AG08396 (cell line): ENCODE measurements at regions not wholly inside any gene's neighbourhood (a gene's known extent, or its start where the extent isn't known, plus 50 kb on each side); places are given as distances from the start of the nearest gene placed in this dataset.

Experiments
- DNase-seq: peaks from one replicate; pipeline ENCODE4 v3.0.0; 2012; ENCODE audit warnings: low spot score, mixed read lengths

GRCh38 chr2:181380581-181380980 lies 76.6 kb upstream of the ITGA4 start:
- no peak for DNase-seq

DNA sequence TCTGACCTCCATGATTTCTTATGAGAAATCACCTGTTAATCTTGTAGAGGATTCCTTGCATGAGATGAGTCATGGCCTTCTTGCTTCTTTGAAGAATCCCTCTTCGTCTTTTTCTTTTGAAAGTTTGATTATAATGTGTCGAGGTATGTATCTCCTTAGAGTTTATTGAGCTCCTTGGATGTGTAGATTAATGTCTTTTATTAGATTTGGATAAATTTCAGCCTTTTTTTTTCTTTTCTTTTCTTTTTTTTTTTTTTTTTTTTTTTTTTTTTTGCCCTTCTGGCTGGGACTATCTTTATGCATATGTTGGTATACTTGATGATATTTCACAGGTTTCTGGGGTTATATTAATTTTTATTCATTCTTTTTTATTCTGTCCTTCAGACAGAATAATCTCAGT lies 72.3 kb upstream of the ITGA4 start:
- no peak for DNase-seq

GRCh38 chr2:181389524-181389923 lies 67.7 kb upstream of the ITGA4 start:
- no peak for DNase-seq

GRCh38 chr2:181393472-181393871 lies 63.7 kb upstream of the ITGA4 start:
- peak; percentile 56 for DNase-seq

DNA sequence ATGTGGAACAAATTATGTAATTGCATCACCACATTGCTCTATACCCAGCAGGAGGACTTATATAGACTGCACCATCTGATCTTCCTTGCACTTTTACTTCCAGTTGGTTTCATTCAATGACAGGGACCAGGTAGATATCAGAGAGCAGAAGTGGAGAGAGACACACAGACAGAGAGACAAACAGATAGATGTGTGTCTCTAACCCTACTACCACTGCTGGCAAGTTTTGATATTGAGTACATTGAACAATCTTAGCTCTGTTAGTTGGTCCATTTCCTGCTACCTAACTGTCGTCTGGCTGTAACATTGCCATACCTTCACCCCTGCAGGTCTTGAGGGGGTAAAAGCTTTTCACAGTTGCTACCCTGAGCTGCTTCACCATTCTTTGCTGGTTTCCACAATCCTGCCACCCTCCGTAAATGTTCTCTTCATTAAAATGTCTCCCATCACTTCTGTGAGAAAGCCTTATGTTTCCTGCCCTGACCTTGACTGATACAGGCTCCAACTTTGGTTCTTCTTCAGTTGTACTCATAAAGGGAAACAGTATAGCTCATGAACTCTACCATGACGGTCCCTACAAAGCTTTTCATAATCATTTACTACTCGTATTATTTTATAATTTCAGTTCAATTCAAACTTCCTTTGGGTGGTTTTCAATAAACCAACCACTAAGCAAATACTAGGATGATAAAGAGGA lies 62.3 kb upstream of the ITGA4 start:
- no peak for DNase-seq

DNA sequence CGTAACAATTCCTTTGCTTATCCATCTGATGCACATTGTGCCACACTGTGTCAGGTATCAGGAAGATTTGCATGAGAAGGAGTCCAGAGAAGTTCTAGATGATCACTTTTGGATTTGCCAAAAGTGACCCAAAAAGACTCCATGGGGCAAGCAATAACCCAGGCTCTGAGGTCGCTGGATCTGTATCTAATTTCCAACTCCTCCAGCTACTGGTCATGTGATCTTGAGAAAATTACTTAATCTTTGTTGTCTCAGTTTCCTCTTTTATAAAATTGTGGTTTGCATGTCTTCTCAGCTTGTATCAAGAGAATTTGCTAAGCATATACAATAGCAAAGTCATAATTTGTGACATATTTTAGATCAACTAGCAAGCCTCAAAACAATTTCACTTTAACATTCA lies 61.3 kb upstream of the ITGA4 start:
- no peak for DNase-seq

GRCh38 chr2:181396256-181397123 lies 60.7 kb upstream of the ITGA4 start:
- no peak for DNase-seq

DNA sequence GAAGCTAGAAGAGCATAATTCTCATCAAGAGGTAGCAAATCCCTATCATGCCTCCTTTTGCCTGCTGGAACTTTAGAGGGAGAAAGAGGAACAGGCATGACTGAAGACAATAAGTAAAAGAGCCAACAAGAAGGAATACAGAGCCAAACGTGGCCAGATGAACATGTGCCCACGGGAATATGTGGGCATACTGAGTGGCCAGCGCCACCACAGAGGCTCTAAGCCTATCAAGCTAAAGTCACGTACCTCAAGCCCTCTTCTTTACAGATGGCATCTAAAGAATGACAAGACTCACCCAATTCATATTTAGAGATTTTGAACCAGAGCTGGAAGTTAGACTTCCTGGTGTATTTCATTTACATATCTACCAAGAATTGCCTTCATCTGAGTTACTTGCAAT lies 59.9 kb upstream of the ITGA4 start:
- no peak for DNase-seq

GRCh38 chr2:181398000-181398399 lies 59.2 kb upstream of the ITGA4 start:
- DNase-seq, result no peak

DNA sequence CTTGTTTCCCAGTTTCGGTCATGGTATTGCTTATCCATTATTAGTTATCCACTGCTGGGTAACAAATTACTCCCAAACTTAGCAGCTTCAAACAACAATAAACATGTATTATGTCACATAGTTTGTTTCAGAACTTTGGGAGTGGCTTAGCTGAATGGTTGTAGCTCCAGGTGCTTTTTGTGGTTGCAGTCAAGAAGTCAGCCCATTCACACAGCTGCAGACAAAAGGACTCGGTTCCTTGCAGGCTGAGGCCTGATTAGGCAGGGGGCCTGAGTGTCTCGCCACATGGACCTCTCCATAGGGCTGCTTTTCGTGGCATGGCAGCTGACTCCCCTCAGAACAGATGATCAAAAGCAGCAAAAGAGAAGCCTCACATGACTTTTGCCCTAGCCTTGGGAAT lies 58.2 kb upstream of the ITGA4 start:
- DNase-seq, result no peak

- no peak for DNase-seq
These were observed 52.7 kb upstream of the ITGA4 start for GRCh38 chr2:181404472-181404871.

GRCh38 chr2:181407171-181407570 lies 50.0 kb upstream of the ITGA4 start:
- DNase-seq, result no peak
